IMR-90 (cell line): ENCODE measurements at regions not wholly inside any gene's neighbourhood (a gene's known extent, or its start where the extent isn't known, plus 50 kb on each side); places are given as distances from the start of the nearest gene placed in this dataset.

Experiments
- ATAC-seq: fragments of 200-7000 bp; cut with Tn5 transposase; 2 replicates; pipeline ENCODE4 v1.9.1; 2020; ENCODE audit warnings: low read depth, mild to moderate bottlenecking, moderate library complexity
- BruUV-seq: library from RNA; stranded (reverse); fragments of 400-500 nt; replicated peaks from 2 replicates; lab custom pipeline; 2021; lab: Mats Ljungman, UMichigan
- CTCF ChIA-PET: fragments of 300-600 bp; formaldehyde crosslinking; extraction: SDS; loops from one replicate; lab custom pipeline; 2021; ENCODE audit warnings: antibody characterized with exemption; lab: Yijun Ruan, JAX
- POLR2A ChIA-PET: fragments of 300-600 bp; sonication (Branson Sonifier 250); formaldehyde crosslinking; loops from one replicate; lab custom pipeline; 2022; ENCODE audit warnings: antibody characterized with exemption; ENCODE audit not compliant: unreplicated experiment; lab: Charles Lee
- DNase-seq: peaks from one replicate; pipeline ENCODE4 v3.0.0; 2013
- H2AFZ ChIP-seq: replicated peaks from 2 replicates; pipeline ENCODE3; 2013; ENCODE audit warnings: low read length, mild to moderate bottlenecking; ENCODE audit not compliant: poor library complexity
- H2AK5ac ChIP-seq: 2 replicates; pipeline ENCODE4 v1.6.1; 2013; ENCODE audit warnings: low read depth, low read length, inconsistent platforms
- H2AK9ac ChIP-seq: replicated peaks from 2 replicates; pipeline ENCODE3; 2013; ENCODE audit warnings: mild to moderate bottlenecking, low read depth, low read length, moderate library complexity; ENCODE audit not compliant: poor library complexity
- H2BK120ac ChIP-seq: 2 replicates; pipeline ENCODE4 v1.6.1; 2013; ENCODE audit warnings: low read depth, low read length, inconsistent platforms
- H2BK15ac ChIP-seq: 3 replicates; pipeline ENCODE4 v1.6.1; 2013; ENCODE audit warnings: low read depth, low read length, inconsistent platforms
- H2BK20ac ChIP-seq: 2 replicates; pipeline ENCODE4 v1.6.1; 2013; ENCODE audit warnings: low read depth, mild to moderate bottlenecking, inconsistent platforms, low read length, moderate library complexity
- H2BK5ac ChIP-seq: 2 replicates; pipeline ENCODE4 v1.6.1; 2013; ENCODE audit warnings: mild to moderate bottlenecking, low read depth, low read length, inconsistent platforms; ENCODE audit not compliant: poor library complexity, severe bottlenecking
- H3K14ac ChIP-seq: replicated peaks from 2 replicates; pipeline ENCODE4 v1.6.1; 2013; ENCODE audit warnings: low read depth, low read length, inconsistent platforms
- H3K18ac ChIP-seq: 2 replicates; pipeline ENCODE4 v1.6.1; 2013; ENCODE audit warnings: low read depth, low read length, control low read depth
- H3K23ac ChIP-seq: 2 replicates; pipeline ENCODE4 v1.6.1; 2013; ENCODE audit warnings: low read depth, low read length, inconsistent platforms
- H3K27ac ChIP-seq: 2 replicates; pipeline ENCODE4 v1.5.1; 2013; ENCODE audit warnings: mild to moderate bottlenecking, control low read depth, low read length; ENCODE audit not compliant: insufficient read depth
- H3K27me3 ChIP-seq: 2 replicates; pipeline ENCODE4 v1.6.1; 2013; ENCODE audit warnings: low read length; ENCODE audit not compliant: control insufficient read depth, insufficient read depth
- H3K36me3 ChIP-seq: 2 replicates; pipeline ENCODE4 v1.6.1; 2013; ENCODE audit warnings: low read length, mixed read lengths; ENCODE audit not compliant: control insufficient read depth, insufficient read depth
- H3K4ac ChIP-seq: 2 replicates; pipeline ENCODE4 v1.6.1; 2013; ENCODE audit warnings: low read depth, low read length, inconsistent platforms
- H3K4me1 ChIP-seq: 2 replicates; pipeline ENCODE4 v1.6.1; 2013; ENCODE audit warnings: low read length, mixed read lengths; ENCODE audit not compliant: control insufficient read depth, insufficient read depth
- H3K4me2 ChIP-seq: 2 replicates; pipeline ENCODE4 v1.6.1; 2013; ENCODE audit warnings: low read depth, mild to moderate bottlenecking, control low read depth, low read length, moderate library complexity
- H3K4me3 ChIP-seq: 2 replicates; pipeline ENCODE4 v1.5.1; 2013; ENCODE audit warnings: low read depth, mild to moderate bottlenecking, control low read depth, low read length, moderate library complexity; ENCODE audit not compliant: insufficient read depth
- H3K56ac ChIP-seq: 2 replicates; pipeline ENCODE4 v1.6.1; 2013; ENCODE audit warnings: low read length, inconsistent platforms; ENCODE audit not compliant: insufficient read depth; ENCODE audit errors: extremely low read depth
- H3K79me1 ChIP-seq, 2 experiments: 2 replicates each; pipeline ENCODE4 v1.6.1; 2013; ENCODE audit warnings: low read length in 2 of 2, inconsistent platforms in 1 of 2, low read depth in 1 of 2
- H3K9ac ChIP-seq: 2 replicates; pipeline ENCODE4 v1.6.1; 2013; ENCODE audit warnings: low read depth, low read length, control low read depth
- H3K9me1 ChIP-seq: 2 replicates; pipeline ENCODE4 v1.6.1; 2013; ENCODE audit warnings: low read length, inconsistent platforms; ENCODE audit not compliant: insufficient read depth
- H3K9me3 ChIP-seq: 2 replicates; pipeline ENCODE4 v1.6.1; 2013; ENCODE audit warnings: low read length; ENCODE audit not compliant: control insufficient read depth, insufficient read depth
- H4K20me1 ChIP-seq: 2 replicates; pipeline ENCODE4 v1.6.1; 2013; ENCODE audit warnings: low read length, inconsistent platforms; ENCODE audit not compliant: insufficient read depth
- H4K5ac ChIP-seq: 2 replicates; pipeline ENCODE4 v1.6.1; 2013; ENCODE audit warnings: mild to moderate bottlenecking, low read depth, low read length, control low read depth
- H4K8ac ChIP-seq, 2 experiments: 2 replicates each; pipeline ENCODE4 v1.6.1; 2013; ENCODE audit warnings: low read depth in 2 of 2, low read length in 2 of 2, control low read depth in 1 of 2, inconsistent platforms in 1 of 2
- H4K91ac ChIP-seq: 2 replicates; pipeline ENCODE4 v1.6.1; 2013; ENCODE audit warnings: low read depth, low read length, inconsistent platforms; ENCODE audit not compliant: insufficient read depth
- BHLHE40 ChIP-seq: fragments of 150-350 bp; IDR thresholded peaks from 2 replicates; pipeline ENCODE4 v1.6.1; 2016; ENCODE audit warnings: mild to moderate bottlenecking, low read depth, low read length
- CEBPB ChIP-seq: IDR thresholded peaks from 2 replicates; pipeline ENCODE4 v1.6.1; 2012; ENCODE audit warnings: low read depth, low read length, improper control_type of control experiment
- CHD1 ChIP-seq: IDR thresholded peaks from 2 replicates; pipeline ENCODE4 v1.6.1; 2012; ENCODE audit warnings: low read depth, low read length, improper control_type of control experiment
- FOS ChIP-seq: fragments of 150-350 bp; IDR thresholded peaks from 2 replicates; pipeline ENCODE4 v1.6.1; 2016; ENCODE audit warnings: low read depth, low read length
- MAFK ChIP-seq: IDR thresholded peaks from 2 replicates; pipeline ENCODE4 v1.6.1; 2012; ENCODE audit warnings: low read depth, low read length, improper control_type of control experiment
- MXI1 ChIP-seq: IDR thresholded peaks from 2 replicates; pipeline ENCODE4 v1.6.1; 2012; ENCODE audit warnings: low read depth, mild to moderate bottlenecking, low read length, moderate library complexity, borderline replicate concordance
- NFE2L2 ChIP-seq: fragments of 150-350 bp; IDR thresholded peaks from 2 replicates; pipeline ENCODE4 v1.6.1; 2016; ENCODE audit warnings: low read depth, mild to moderate bottlenecking, low read length
- POLR2A ChIP-seq: IDR thresholded peaks from 2 replicates; pipeline ENCODE4 v1.6.1; 2012; ENCODE audit warnings: mild to moderate bottlenecking, low read depth, low read length
- RAD21 ChIP-seq: IDR thresholded peaks from 2 replicates; pipeline ENCODE4 v1.6.1; 2012; ENCODE audit warnings: low read length, improper control_type of control experiment
- RFX5 ChIP-seq: IDR thresholded peaks from 2 replicates; pipeline ENCODE4 v1.8.0; 2012; ENCODE audit warnings: low read depth, mild to moderate bottlenecking, low read length, moderate library complexity
- SMC3 ChIP-seq: fragments of 150-350 bp; IDR thresholded peaks from 2 replicates; pipeline ENCODE4 v1.6.1; 2016; ENCODE audit warnings: low read depth, mild to moderate bottlenecking, antibody characterized with exemption, low read length, moderate library complexity
- WGBS, 2 experiments: methylation state at CpG; one replicate each; pipeline versions ENCODE4 v1.1.5 to v1.1.7; 2013; ENCODE audit warnings: missing lambda C conversion rate in 2 of 2; ENCODE audit not compliant: insufficient read length in 1 of 2; ENCODE audit errors: extremely low coverage in 2 of 2; 5-methylcytosine and 5-hydroxymethylcytosine counted together
- dilution Hi-C: fragments of 300-500 bp; cut with HindIII; formaldehyde crosslinking; loops from one replicate; pipeline ENCODE4 v1.14.3; 2018; ENCODE audit warnings: low sequenced_read_pairs; ENCODE audit not compliant: unreplicated experiment
- in situ Hi-C: fragments of 300-500 bp; cut with MboI; formaldehyde crosslinking; loops from 3 replicates; pipeline ENCODE4 v1.14.3; 2019; ENCODE audit warnings: low sequenced_read_pairs, inconsistent platforms, mixed read lengths
- intact Hi-C: fragments of 100-400 bp; cut with micrococcal nuclease; formaldehyde crosslinking; loops from 2 replicates; pipeline ENCODE4 v1.10.0; 2022
- TF ChIP-seq, protein P1 (sequence below): conservative IDR thresholded peaks from 2 replicates; pipeline ENCODE4 v1.5.1; 2012; ENCODE audit warnings: mild to moderate bottlenecking, low read depth, low read length, improper control_type of control experiment
- TF ChIP-seq, protein P2 (sequence below): fragments of 150-350 bp; IDR thresholded peaks from 2 replicates; pipeline ENCODE4 v1.6.1; 2016; ENCODE audit warnings: low read depth, mild to moderate bottlenecking, low read length, moderate library complexity, borderline replicate concordance
- TF ChIP-seq, protein P3 (sequence below): fragments of 150-350 bp; IDR thresholded peaks from 2 replicates; pipeline ENCODE4 v1.6.1; 2017; ENCODE audit warnings: mild to moderate bottlenecking, antibody characterized with exemption, low read length, low read depth

DNA sequence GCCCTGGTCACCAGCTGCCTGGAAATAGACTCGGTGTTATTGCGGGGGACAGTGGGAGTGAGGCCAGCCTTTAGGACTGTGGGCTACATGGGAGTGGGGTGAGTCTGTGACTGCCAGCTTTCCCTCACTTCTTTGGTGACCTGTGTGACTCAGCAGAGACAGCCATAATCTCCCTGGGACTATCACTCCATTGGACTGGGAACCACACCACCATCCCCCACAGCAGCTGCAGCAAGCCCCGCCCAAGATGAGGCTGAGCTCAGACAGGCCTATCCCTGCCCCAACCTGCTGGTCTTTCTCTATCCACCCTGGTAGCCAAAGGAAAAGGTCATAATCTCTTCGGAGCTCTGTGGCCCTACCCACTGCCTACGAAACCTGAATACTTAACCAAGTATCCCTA, 263.2 kb downstream of the FZD1 start:
- Histone ChIP-seq H2BK15ac (no peak overlapping the region), H4K91ac (no peak overlapping the region), H2BK120ac (no peak overlapping the region), H3K36me3 (no peaks in the 10 kb centered on the region), H3K4me1 (no peaks in the 10 kb centered on the region), H4K8ac (no peak overlapping the region), H3K27ac (no peak overlapping the region), H2AFZ (no peak overlapping the region), H3K9me1 (no peaks in the 10 kb centered on the region), H3K4me2 (no peak overlapping the region), H2AK5ac (no peak overlapping the region), H2BK5ac (no peak overlapping the region), H3K18ac (no peak overlapping the region), H3K14ac (no peak overlapping the region), H4K5ac (no peak overlapping the region), H3K4ac (no peak overlapping the region), H3K27me3 (no peaks in the 10 kb centered on the region), H3K56ac (no peak overlapping the region), H2AK9ac (no peak overlapping the region), H4K20me1 (no peaks in the 10 kb centered on the region), H3K4me3 (no peak overlapping the region), H2BK20ac (no peak overlapping the region), H3K9ac (no peak overlapping the region), H3K9me3 (no peaks in the 10 kb centered on the region), H3K79me1 (no peaks in the 10 kb centered on the region), H3K23ac (no peak overlapping the region)
- ATAC-seq: no peak
- POLR2A ChIA-PET: no interaction called here
- dilution Hi-C loops: no loop called here
- no peak for DNase-seq
- in situ Hi-C loops: no loop called here
- intact Hi-C loops: no loop called here
- CTCF ChIA-PET: no interaction called here
- TF ChIP-seq, protein P1, sequence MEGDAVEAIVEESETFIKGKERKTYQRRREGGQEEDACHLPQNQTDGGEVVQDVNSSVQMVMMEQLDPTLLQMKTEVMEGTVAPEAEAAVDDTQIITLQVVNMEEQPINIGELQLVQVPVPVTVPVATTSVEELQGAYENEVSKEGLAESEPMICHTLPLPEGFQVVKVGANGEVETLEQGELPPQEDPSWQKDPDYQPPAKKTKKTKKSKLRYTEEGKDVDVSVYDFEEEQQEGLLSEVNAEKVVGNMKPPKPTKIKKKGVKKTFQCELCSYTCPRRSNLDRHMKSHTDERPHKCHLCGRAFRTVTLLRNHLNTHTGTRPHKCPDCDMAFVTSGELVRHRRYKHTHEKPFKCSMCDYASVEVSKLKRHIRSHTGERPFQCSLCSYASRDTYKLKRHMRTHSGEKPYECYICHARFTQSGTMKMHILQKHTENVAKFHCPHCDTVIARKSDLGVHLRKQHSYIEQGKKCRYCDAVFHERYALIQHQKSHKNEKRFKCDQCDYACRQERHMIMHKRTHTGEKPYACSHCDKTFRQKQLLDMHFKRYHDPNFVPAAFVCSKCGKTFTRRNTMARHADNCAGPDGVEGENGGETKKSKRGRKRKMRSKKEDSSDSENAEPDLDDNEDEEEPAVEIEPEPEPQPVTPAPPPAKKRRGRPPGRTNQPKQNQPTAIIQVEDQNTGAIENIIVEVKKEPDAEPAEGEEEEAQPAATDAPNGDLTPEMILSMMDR: no peak
- TF ChIP-seq, protein P2, sequence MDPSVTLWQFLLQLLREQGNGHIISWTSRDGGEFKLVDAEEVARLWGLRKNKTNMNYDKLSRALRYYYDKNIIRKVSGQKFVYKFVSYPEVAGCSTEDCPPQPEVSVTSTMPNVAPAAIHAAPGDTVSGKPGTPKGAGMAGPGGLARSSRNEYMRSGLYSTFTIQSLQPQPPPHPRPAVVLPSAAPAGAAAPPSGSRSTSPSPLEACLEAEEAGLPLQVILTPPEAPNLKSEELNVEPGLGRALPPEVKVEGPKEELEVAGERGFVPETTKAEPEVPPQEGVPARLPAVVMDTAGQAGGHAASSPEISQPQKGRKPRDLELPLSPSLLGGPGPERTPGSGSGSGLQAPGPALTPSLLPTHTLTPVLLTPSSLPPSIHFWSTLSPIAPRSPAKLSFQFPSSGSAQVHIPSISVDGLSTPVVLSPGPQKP: no peak
- TF ChIP-seq POLR2A (no peak), CHD1 (no peak), RAD21 (no peak), MXI1 (no peak), FOS (no peak), MAFK (no peak), CEBPB (no peak), RFX5 (no peak), SMC3 (no peak), NFE2L2 (no peak), BHLHE40 (no peak)
- TF ChIP-seq, protein P3, sequence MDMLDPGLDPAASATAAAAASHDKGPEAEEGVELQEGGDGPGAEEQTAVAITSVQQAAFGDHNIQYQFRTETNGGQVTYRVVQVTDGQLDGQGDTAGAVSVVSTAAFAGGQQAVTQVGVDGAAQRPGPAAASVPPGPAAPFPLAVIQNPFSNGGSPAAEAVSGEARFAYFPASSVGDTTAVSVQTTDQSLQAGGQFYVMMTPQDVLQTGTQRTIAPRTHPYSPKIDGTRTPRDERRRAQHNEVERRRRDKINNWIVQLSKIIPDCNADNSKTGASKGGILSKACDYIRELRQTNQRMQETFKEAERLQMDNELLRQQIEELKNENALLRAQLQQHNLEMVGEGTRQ: no peak
- no TSS peak for BruUV-seq
- WGBS, 2 experiments: 50% methylated on average over 1 of the region's 5 CpGs; no CpG with 5 or more reads in 1 of the 2 experiments
